AG04449 (cell line): ENCODE measurements at regions not wholly inside any gene's neighbourhood (a gene's known extent, or its start where the extent isn't known, plus 50 kb on each side); places are given as distances from the start of the nearest gene placed in this dataset.

Experiments used
- CTCF ChIA-PET: fragments of 350-600 bp; formaldehyde crosslinking; extraction: SDS; loops from one replicate; lab custom pipeline; 2021; ENCODE audit warnings: antibody characterized with exemption; lab: Yijun Ruan, JAX
- POLR2A ChIA-PET: fragments of 400-600, 350-600 bp; formaldehyde crosslinking; extraction: SDS; loops from one replicate; lab custom pipeline; 2020; ENCODE audit warnings: antibody characterized with exemption, inconsistent platforms; lab: Yijun Ruan, JAX
- DNase-seq: peaks from one replicate; pipeline ENCODE4 v3.0.0-alpha.2; 2010; ENCODE audit warnings: low read depth, low spot score
- H3K4me3 ChIP-seq: 2 replicates; pipeline ENCODE4 v1.5.1; 2011; ENCODE audit warnings: low read depth, mild to moderate bottlenecking, control low read depth, low read length
- CTCF ChIP-seq: IDR thresholded peaks from one replicate; pipeline ENCODE4 v1.5.1; 2011; ENCODE audit warnings: mild to moderate bottlenecking, moderate library complexity, low read length, control low read depth, inconsistent platforms; ENCODE audit not compliant: insufficient read depth; ENCODE audit errors: missing control alignments

- ChIA-PET CTCF (no interaction called here), POLR2A (no interaction called here)
- no peak for DNase-seq
- H3K4me3 ChIP-seq, result no peak overlapping the region
- no peak for TF ChIP-seq CTCF
Measured at GRCh38 chr13:90826688-90827087, 520.8 kb upstream of the MIR17HG start.

- POLR2A ChIA-PET, result no interaction called here
- CTCF ChIA-PET, result no interaction called here
- no peak for TF ChIP-seq CTCF
Measured at GRCh38 chr13:90830782-90831181, 516.7 kb upstream of the MIR17HG start.

GRCh38 chr13:90833951-90834350 lies 513.5 kb upstream of the MIR17HG start:
- POLR2A ChIA-PET, result no interaction called here

More at GRCh38 chr13:90830782-90831181, 516.7 kb upstream of the MIR17HG start:
- no peak for DNase-seq
- H3K4me3 ChIP-seq, result no peak overlapping the region

GRCh38 chr13:90834700-90835099 lies 512.8 kb upstream of the MIR17HG start:
- TF ChIP-seq CTCF, result no peak
- ChIA-PET CTCF (no interaction called here), POLR2A (no interaction called here)

More at GRCh38 chr13:90833951-90834350, 513.5 kb upstream of the MIR17HG start:
- TF ChIP-seq CTCF, result no peak
- no peak for DNase-seq
- CTCF ChIA-PET, result no interaction called here
- H3K4me3 ChIP-seq, result no peak overlapping the region

GRCh38 chr13:90835826-90836225 lies 511.7 kb upstream of the MIR17HG start:
- no peak for DNase-seq
- H3K4me3 ChIP-seq, result no peak overlapping the region
- ChIA-PET POLR2A (no interaction called here), CTCF (no interaction called here)
- no peak for TF ChIP-seq CTCF

More at GRCh38 chr13:90834700-90835099, 512.8 kb upstream of the MIR17HG start:
- DNase-seq, result no peak
- no peak overlapping the region for H3K4me3 ChIP-seq

- ChIA-PET POLR2A (no interaction called here), CTCF (no interaction called here)
- no peak for DNase-seq
- no peak for TF ChIP-seq CTCF
- no peak overlapping the region for H3K4me3 ChIP-seq
Measured at GRCh38 chr13:90838317-90838960, 509.0 kb upstream of the MIR17HG start.
